Activated CD4-positive, alpha-beta T cell treated with anti-CD3 and anti-CD28 coated beads for 36 hours (primary cell): ENCODE measurements at regions not wholly inside any gene's neighbourhood (a gene's known extent, or its start where the extent isn't known, plus 50 kb on each side); places are given as distances from the start of the nearest gene placed in this dataset.

Source experiments
- ATAC-seq: fragments of 200-7000 bp; cut with Tn5 transposase; one replicate; pipeline ENCODE4 v1.10.0; 2021; ENCODE audit warnings: mild to moderate bottlenecking, moderate library complexity
- CTCF ChIA-PET: fragments of 350-600 bp; sonication (Branson Sonifier 250); formaldehyde crosslinking; loops from one replicate; lab custom pipeline; 2021; ENCODE audit warnings: antibody characterized with exemption; lab: Charles Lee
- POLR2A ChIA-PET: fragments of 350-600 bp; sonication (Branson Sonifier 250); formaldehyde crosslinking; loops from one replicate; lab custom pipeline; 2021; ENCODE audit warnings: antibody characterized with exemption, inconsistent platforms; lab: Charles Lee
- DNase-seq: peaks from one replicate; pipeline ENCODE4 v3.0.0-alpha.2; 2020
- H3K27ac Mint-ChIP-seq: one replicate; pipeline ENCODE4 v1.8.0; 2021; ENCODE audit warnings: mixed read lengths
- H3K27me3 Mint-ChIP-seq: one replicate; pipeline ENCODE4 v1.8.0; 2021; ENCODE audit warnings: mixed read lengths
- H3K36me3 Mint-ChIP-seq: one replicate; pipeline ENCODE4 v1.8.0; 2021; ENCODE audit warnings: low read depth, mixed read lengths
- H3K4me1 Mint-ChIP-seq: one replicate; pipeline ENCODE4 v1.8.0; 2021; ENCODE audit warnings: mixed read lengths
- H3K4me3 Mint-ChIP-seq: one replicate; pipeline ENCODE4 v1.8.0; 2021; ENCODE audit warnings: mild to moderate bottlenecking, moderate library complexity, mixed read lengths
- H3K9me3 Mint-ChIP-seq: one replicate; pipeline ENCODE4 v1.8.0; 2021; ENCODE audit warnings: low read depth, mixed read lengths
- intact Hi-C, 2 experiments: fragments of 100-400 bp; cut with DNase I in 1 of 2; cut with micrococcal nuclease in 1 of 2; formaldehyde crosslinking; loops; one replicate each; pipeline versions ENCODE4 v1.14.2 to v1.15.1; 2022 to 2024; cut with DNase I, micrococcal nuclease

DNA sequence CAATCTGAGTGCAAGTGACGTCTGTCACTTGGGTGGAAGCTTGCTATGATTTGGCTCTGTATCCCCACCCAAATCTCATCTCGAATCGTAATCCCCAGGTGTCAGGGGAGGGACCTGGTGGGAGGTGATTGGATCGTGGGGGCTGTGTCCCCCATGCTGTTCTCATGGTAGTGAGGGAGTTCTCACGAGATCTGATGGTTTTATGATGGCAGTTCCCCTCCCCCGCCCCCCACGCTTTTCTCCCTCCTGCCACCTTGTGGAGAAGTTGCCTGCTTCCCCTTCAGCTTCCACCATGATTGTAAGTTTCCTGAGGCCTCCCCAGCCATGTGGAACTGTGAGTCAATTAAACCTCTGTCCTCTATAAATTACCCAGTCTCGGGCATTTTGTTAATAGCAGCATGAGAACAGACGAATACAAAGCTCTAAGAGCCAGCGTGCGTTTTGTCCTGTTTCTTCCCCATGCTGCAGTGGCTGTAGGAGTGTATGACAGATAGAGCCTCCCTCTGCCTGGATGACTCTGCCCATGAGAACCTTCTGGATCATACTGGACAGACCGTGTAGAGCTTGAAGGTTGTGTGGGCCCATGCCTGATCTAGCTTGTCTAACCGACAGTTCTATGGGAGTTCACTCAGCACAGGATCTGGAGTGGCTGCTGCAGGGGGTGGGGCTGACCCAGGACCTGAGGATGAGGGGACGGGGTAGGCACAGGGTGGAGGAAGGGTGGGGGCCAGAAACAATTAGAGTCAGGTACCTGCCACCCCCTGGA, 139.7 kb upstream of the ERRFI1 start:
- H3K27me3 Mint-ChIP-seq = no peaks in the 10 kb centered on the region
- H3K4me3 Mint-ChIP-seq = no peak overlapping the region
- peak; percentile 43 for DNase-seq
- intact Hi-C loops = loop anchor here (5.0 kb wide), 3 partner anchors 68 to 138 kb away; partner anchors contain the start of gene ERRFI1 (in 2 of the 2)
- no peak for ATAC-seq
- no peaks in the 10 kb centered on the region for H3K9me3 Mint-ChIP-seq
- H3K36me3 Mint-ChIP-seq = peaks cover 2% of the 10 kb centered on the region
- ChIA-PET POLR2A (interaction anchor here (0.7 kb wide), 1 partner anchor 36 kb away, joined by 3 read pairs; no protein-coding TSS in a partner anchor), CTCF (interaction anchor here (0.7 to 1.8 kb wide), 6 partner anchors 11 to 362 kb away, joined by 3 to 6 read pairs (median 4); no protein-coding TSS in a partner anchor)
- peaks cover 35% of the 10 kb centered on the region for H3K4me1 Mint-ChIP-seq
- no peak overlapping the region for H3K27ac Mint-ChIP-seq

DNA sequence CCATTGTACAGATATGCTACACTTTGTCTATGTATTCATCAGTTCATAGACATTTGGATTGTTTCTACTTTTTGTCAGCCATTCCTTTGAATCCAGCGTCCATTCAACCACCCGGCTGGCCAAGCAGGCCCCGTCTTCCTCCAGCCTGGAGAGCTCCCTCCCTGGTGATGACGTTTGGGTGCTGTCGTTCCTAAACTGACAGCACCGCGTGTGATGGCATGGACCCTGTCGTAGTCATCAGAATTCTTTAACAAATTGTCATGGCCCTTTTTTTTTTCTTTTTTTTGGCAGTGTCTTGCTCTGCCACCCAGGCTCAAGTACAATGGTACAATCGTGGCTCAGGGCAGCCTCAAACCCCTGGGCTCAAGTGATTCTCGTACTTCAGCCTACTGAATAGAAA, 138.6 kb upstream of the ERRFI1 start:
- no peak for DNase-seq
- no peak for ATAC-seq
- no peaks in the 10 kb centered on the region for H3K27me3 Mint-ChIP-seq
- intact Hi-C loops = loop anchor here (5.0 kb wide), 3 partner anchors 67 to 137 kb away; partner anchors contain the start of gene ERRFI1 (in 2 of the 2)
- H3K4me3 Mint-ChIP-seq = no peak overlapping the region
- no peak overlapping the region for H3K27ac Mint-ChIP-seq
- peaks cover 2% of the 10 kb centered on the region for H3K36me3 Mint-ChIP-seq
- ChIA-PET POLR2A (no interaction called here), CTCF (interaction anchor here (0.6 to 1.8 kb wide), 3 partner anchors 13 to 280 kb away, joined by 3 to 6 read pairs (median 3); no protein-coding TSS in a partner anchor)
- H3K4me1 Mint-ChIP-seq = peaks cover 28% of the 10 kb centered on the region
- no peaks in the 10 kb centered on the region for H3K9me3 Mint-ChIP-seq

DNA sequence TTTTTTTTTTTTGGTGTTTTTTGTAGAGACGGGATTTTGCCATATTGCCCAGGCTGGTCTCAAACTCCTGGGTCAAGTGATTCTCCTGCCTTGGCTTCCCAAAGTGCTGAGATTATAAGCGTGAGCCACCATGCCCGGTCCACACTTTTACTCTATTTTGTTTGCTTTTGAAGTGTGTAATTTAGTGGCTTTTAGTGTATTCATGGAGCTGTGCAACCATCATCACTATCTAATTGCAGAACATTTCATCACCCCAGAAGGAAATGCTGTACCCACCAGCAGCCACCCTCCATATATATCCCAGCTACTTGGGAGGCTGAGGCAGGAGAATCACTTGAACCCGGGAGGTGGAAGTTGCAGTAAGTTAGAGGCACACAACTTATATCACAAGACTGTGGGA, 136.9 kb upstream of the ERRFI1 start:
- ATAC-seq = no peak
- Mint-ChIP-seq H3K9me3 (no peaks in the 10 kb centered on the region), H3K36me3 (peaks cover under 1% of the 10 kb centered on the region), H3K4me1 (peaks cover 19% of the 10 kb centered on the region), H3K4me3 (no peak overlapping the region), H3K27me3 (no peaks in the 10 kb centered on the region), H3K27ac (no peak overlapping the region)
- no peak for DNase-seq
- ChIA-PET POLR2A (no interaction called here), CTCF (no interaction called here)
- intact Hi-C loops = no loop called here

DNA sequence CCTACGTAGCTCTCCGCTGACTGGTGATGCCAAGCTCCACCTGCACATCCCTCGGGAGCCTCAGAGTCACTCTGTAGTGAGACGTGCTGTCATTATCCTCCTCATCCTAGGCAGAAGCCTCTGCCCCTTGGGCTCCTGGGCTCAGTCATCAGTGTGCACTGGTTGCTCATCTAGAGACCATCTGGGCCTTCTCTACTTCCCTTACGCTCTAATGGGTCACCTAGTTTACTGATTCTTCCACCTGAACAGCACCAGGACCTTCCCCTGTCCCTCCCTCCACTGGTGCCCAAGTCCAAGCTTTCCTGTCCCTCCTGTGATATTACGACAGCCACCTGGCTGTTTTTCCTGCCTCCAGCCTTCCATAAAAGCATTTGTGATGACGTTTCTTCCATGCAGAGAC, 136.1 kb upstream of the ERRFI1 start:
- Mint-ChIP-seq H3K27me3 (no peaks in the 10 kb centered on the region), H3K27ac (no peak overlapping the region), H3K36me3 (no peaks in the 10 kb centered on the region), H3K4me3 (no peak overlapping the region), H3K4me1 (peaks cover 11% of the 10 kb centered on the region), H3K9me3 (no peaks in the 10 kb centered on the region)
- intact Hi-C loops = no loop called here
- CTCF ChIA-PET = no interaction called here
- POLR2A ChIA-PET = no interaction called here
- DNase-seq (no peak), ATAC-seq (no peak)

DNA sequence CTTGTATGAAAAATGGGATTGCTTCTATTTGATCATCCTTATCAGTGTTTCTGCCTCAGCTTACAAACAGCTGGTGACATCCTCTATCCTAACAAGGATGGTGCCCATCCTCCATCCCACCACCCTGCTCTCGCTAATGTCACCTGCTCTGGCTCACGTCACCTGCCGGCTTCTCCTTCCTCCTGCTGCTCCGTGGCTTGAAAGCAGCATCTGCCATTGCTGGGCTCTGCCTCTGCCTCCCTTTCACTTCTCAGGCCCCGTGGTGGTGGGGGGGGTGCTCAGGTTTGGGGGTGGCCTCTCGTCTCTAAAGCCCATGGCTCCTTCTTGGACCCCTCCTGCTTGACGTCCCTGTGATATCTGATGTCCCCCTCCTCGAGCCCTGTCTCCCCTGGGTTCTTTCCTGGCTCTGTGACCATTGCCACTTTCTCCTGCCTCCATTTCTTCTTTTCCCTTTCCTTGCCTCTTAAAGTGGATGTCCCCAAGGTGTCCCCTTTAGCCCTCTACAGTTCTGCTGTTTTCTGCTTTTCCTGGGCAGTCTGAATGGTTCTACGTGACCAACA, 135.5 kb upstream of the ERRFI1 start:
- DNase-seq = no peak

DNA sequence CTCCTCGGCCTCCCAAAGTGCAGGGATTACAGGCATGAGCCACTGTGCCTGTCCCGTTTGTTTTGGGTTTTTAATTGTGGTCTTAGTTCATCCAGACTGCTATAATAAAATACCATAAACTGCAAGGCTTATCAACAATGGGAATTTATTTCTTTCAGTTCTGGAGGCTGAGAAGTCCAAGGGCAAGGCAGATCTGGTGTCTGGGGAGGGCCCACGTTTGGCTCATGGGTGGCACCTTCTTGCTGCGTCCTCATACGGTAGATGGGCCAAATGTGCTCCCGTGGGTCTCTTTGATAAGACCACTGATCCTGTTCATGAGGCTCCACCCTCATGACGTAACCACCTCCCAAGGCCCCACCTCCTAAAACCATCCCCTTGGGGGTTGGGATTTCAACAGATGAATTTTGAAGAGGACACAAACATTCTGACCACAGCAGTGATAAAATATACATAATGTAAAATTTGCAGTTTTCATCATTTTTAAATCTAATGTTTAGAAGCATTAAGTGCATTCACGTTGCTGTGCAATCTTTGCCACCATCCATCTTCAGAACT, 133.4 kb upstream of the ERRFI1 start:
- Mint-ChIP-seq H3K27ac (no peak overlapping the region), H3K4me3 (no peak overlapping the region), H3K9me3 (no peaks in the 10 kb centered on the region), H3K27me3 (peaks cover 7% of the 10 kb centered on the region), H3K4me1 (peaks cover 5% of the 10 kb centered on the region), H3K36me3 (no peaks in the 10 kb centered on the region)
- ChIA-PET CTCF (no interaction called here), POLR2A (no interaction called here)
- intact Hi-C loops = no loop called here
- no peak for DNase-seq
- ATAC-seq = no peak

More for the DNA sequence above, 135.5 kb upstream of the ERRFI1 start:
- peaks cover 2% of the 10 kb centered on the region for H3K27me3 Mint-ChIP-seq
- intact Hi-C loops = no loop called here
- no peaks in the 10 kb centered on the region for H3K36me3 Mint-ChIP-seq
- no peaks in the 10 kb centered on the region for H3K9me3 Mint-ChIP-seq
- no peak overlapping the region for H3K27ac Mint-ChIP-seq
- ATAC-seq = no peak
- H3K4me1 Mint-ChIP-seq = peaks cover 7% of the 10 kb centered on the region
- H3K4me3 Mint-ChIP-seq = no peak overlapping the region
- ChIA-PET CTCF (interaction anchor here (1.3 kb wide), 1 partner anchor 9 kb away, joined by 4 read pairs; no protein-coding TSS in a partner anchor), POLR2A (no interaction called here)

DNA sequence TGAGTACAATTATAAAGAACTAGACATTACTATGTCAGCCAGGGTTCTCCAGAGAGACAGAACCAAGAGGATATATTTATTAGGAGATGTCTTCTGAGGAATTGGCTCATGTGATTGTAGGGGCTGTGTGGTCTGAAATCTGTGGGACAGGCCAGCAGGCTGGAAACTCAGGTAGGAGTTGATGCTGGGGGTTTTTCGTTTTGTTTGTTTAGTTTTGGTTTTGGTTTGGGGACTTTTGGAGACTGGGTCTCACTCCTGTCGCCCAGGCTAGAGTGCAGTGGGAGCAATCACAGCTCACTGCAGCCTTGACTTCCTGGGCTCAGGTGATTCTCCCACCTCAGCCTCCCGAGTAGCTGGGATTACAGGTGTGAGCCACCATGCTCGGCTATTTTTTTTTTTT, 132.9 kb upstream of the ERRFI1 start:
- POLR2A ChIA-PET = no interaction called here
- H3K27ac Mint-ChIP-seq = no peak overlapping the region
- H3K9me3 Mint-ChIP-seq = no peaks in the 10 kb centered on the region
- H3K4me1 Mint-ChIP-seq = peaks cover 7% of the 10 kb centered on the region
- ATAC-seq = no peak
- H3K36me3 Mint-ChIP-seq = no peaks in the 10 kb centered on the region
- H3K4me3 Mint-ChIP-seq = no peak overlapping the region
- intact Hi-C loops = no loop called here
- DNase-seq = no peak
- peaks cover 7% of the 10 kb centered on the region for H3K27me3 Mint-ChIP-seq
- CTCF ChIA-PET = no interaction called here

DNA sequence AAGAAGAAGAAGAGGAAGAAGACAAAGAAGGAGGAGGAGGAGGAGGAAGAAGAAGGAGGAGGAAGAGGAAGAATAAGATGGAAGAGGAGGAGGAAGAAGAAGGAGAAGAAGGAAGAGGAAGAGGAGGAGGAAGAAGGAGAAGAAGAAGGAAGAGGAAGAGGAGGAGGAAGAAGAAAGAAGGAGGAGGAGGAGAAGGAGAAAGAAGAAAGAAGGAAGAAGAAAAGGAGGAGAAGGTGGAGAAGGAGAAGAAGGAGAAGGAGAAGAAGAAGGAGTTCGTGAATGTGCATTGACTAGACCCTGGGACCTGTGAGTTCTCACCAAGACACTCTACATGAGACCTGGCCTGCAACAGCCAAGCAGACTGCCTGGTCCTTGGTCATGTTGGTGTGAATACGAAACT, 131.7 kb upstream of the ERRFI1 start:
- Mint-ChIP-seq H3K9me3 (peaks cover 9% of the 10 kb centered on the region), H3K4me1 (peaks cover 18% of the 10 kb centered on the region), H3K27me3 (peaks cover 7% of the 10 kb centered on the region), H3K27ac (no peak overlapping the region), H3K4me3 (no peak overlapping the region), H3K36me3 (no peaks in the 10 kb centered on the region)
- ChIA-PET CTCF (no interaction called here), POLR2A (no interaction called here)
- ATAC-seq = no peak
- no peak for DNase-seq
- intact Hi-C loops = no loop called here

DNA sequence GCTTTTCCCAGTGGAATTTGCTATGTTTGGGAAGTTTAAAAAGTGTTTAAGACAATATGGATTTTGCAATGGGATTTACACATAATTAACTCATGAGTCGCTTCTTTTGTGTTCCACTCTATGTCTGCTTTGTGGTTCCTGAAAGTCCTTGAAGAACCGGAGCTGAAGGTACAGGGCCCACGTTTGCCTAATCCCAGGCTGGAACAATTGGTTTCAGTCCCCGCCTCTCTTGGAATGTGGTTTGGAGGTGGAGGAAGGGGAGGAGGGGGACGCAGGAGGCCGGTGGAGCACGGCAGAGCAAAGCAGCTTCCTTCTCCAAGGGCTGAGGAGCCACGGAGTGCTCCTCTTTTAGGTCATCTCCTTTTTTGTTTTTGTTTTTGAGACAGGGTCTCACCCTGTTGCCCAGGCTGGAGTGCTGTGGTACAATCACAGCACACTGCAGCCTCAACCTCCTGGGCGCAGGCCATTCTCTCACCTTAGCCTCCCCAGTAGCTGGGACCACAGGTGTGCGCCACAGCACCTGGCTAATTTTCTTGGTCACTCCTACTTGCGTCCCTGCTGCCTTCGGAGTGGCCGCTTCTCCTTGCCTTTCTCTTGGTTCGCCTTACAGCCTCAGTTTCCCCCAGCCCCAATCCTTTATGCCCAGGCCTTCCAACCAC, 129.5 kb upstream of the ERRFI1 start:
- ChIA-PET CTCF (interaction anchor here (1.9 kb wide), 1 partner anchor 11 kb away, joined by 5 read pairs; no protein-coding TSS in a partner anchor), POLR2A (no interaction called here)
- DNase-seq (no peak), ATAC-seq (no peak)
- peaks cover 9% of the 10 kb centered on the region for H3K27me3 Mint-ChIP-seq
- H3K4me3 Mint-ChIP-seq = no peak overlapping the region
- H3K27ac Mint-ChIP-seq = no peak overlapping the region
- no peaks in the 10 kb centered on the region for H3K36me3 Mint-ChIP-seq
- intact Hi-C loops = no loop called here
- H3K4me1 Mint-ChIP-seq = peaks cover 38% of the 10 kb centered on the region
- peaks cover 10% of the 10 kb centered on the region for H3K9me3 Mint-ChIP-seq

DNA sequence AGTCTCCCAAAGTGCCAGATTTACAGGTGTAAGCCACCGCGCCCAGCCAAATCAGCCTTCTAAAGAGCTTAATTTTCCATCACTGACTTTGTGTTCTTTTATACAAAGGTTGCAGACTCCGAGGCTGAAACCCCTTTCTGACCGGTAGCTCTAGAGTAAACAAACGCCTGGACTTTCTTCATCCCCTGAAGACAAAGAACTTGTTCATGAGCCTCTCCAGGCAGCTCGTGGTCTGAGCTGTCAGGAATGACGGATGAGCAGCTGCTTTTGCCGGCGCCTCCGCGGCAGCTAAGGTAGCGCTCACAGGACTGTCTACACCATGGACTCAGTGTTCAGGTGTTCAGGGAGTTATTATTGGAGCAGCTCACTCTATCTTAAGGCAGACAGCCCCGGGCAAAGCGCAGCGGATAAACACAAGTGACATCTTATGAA, 128.5 kb upstream of the ERRFI1 start:
- ATAC-seq (no peak), DNase-seq (no peak)
- Mint-ChIP-seq H3K27me3 (peaks cover 10% of the 10 kb centered on the region), H3K36me3 (no peaks in the 10 kb centered on the region), H3K27ac (no peak overlapping the region), H3K9me3 (peaks cover 10% of the 10 kb centered on the region), H3K4me3 (no peak overlapping the region), H3K4me1 (peaks cover 46% of the 10 kb centered on the region)
- CTCF ChIA-PET = interaction anchor here (0.5 to 1.9 kb wide), 3 partner anchors 12 to 128 kb away, joined by 3 to 5 read pairs (median 4); partner anchors contain the start of gene ERRFI1
- intact Hi-C loops = loop anchor here in 1 of 2 experiments (5.0 kb wide), 1 partner anchor 127 kb away; the partner anchor contains the start of gene ERRFI1
- POLR2A ChIA-PET = no interaction called here

DNA sequence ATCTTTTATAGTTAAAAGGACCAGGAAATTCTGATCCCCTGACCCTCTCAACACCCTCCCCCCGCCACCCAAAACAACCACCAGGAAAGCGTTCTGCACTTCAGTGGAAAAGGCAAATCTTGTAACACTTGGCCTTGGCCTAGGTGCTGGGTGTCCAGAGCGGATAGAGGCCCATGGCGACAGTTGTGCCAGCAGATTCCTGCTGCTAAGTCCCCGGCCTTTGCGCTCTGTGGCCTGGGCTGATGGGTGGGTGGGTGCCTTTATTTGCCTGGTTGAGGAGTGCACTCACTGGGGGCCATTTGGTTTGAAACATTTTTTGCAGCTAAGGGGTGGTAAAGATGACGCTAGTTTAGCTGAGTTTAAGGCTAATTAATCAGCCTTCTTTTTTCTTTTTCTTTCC, 127.9 kb upstream of the ERRFI1 start:
- H3K4me3 Mint-ChIP-seq = no peak overlapping the region
- intact Hi-C loops = loop anchor here (1.0 to 5.0 kb wide), 9 partner anchors 15 to 193 kb away; partner anchors contain the start of genes ERRFI1 (in 2 of the 2) and PARK7 (in 1 of the 2)
- ChIA-PET CTCF (interaction anchor here (1.5 to 1.9 kb wide), 2 partner anchors 12 to 52 kb away, joined by 3 to 5 read pairs; no protein-coding TSS in a partner anchor), POLR2A (interaction anchor here (0.6 kb wide), 2 partner anchors 127 to 1805 kb away, joined by 3 to 7 read pairs; no protein-coding TSS in a partner anchor)
- H3K9me3 Mint-ChIP-seq = peaks cover 10% of the 10 kb centered on the region
- H3K27ac Mint-ChIP-seq = no peak overlapping the region
- peaks cover 51% of the 10 kb centered on the region for H3K4me1 Mint-ChIP-seq
- no peaks in the 10 kb centered on the region for H3K36me3 Mint-ChIP-seq
- peaks cover 12% of the 10 kb centered on the region for H3K27me3 Mint-ChIP-seq
- ATAC-seq = no peak
- no peak for DNase-seq
